ENCODE measurements at regions not wholly inside any gene's neighbourhood (a gene's known extent, or its start where the extent isn't known, plus 50 kb on each side); places are given as distances from the start of the nearest gene placed in this dataset.

- WGBS (ENCODE audit: insufficient coverage, low lambda C conversion rate): no CpG with 5 or more reads among the region's 4 CpGs
- Histone ChIP-seq H3K4me1 (ENCODE audit: control insufficient read depth, insufficient read depth, low read length) (no peaks in the 10 kb centered on the region), H3K27me3 (ENCODE audit: control insufficient read depth, insufficient read depth, low read length) (no peaks in the 10 kb centered on the region), H3K9me3 (ENCODE audit: control insufficient read depth, low read depth, low read length) (no peaks in the 10 kb centered on the region), H3K27ac (ENCODE audit: low read length) (no peak overlapping the region), H3K4me3 (ENCODE audit: low read length) (no peak overlapping the region), H3K36me3 (ENCODE audit: control insufficient read depth, insufficient read depth, low read length) (no peaks in the 10 kb centered on the region)
- no peak for DNase-seq
These were observed 327.7 kb downstream of the PTPRC start for GRCh38 chr1:198966519-198966918.

- H3K27ac ChIP-seq (ENCODE audit: low read length): no peak overlapping the region
- no peak for DNase-seq
- H3K27me3 ChIP-seq (ENCODE audit: control insufficient read depth, insufficient read depth, low read length): no peaks in the 10 kb centered on the region
- H3K4me3 ChIP-seq (ENCODE audit: low read length): no peak overlapping the region
- no peaks in the 10 kb centered on the region for H3K4me1 ChIP-seq (ENCODE audit: control insufficient read depth, insufficient read depth, low read length)
- H3K36me3 ChIP-seq (ENCODE audit: control insufficient read depth, insufficient read depth, low read length): no peaks in the 10 kb centered on the region
- no peaks in the 10 kb centered on the region for H3K9me3 ChIP-seq (ENCODE audit: control insufficient read depth, low read depth, low read length)
These were observed 328.7 kb downstream of the PTPRC start for GRCh38 chr1:198967566-198967965.

GRCh38 chr1:198968866-198969265 is 330.0 kb downstream of the PTPRC start:
- H3K36me3 ChIP-seq (ENCODE audit: control insufficient read depth, insufficient read depth, low read length): no peaks in the 10 kb centered on the region
- WGBS (ENCODE audit: insufficient coverage, low lambda C conversion rate): 100% methylated on average over 1 of the region's 2 CpGs
- no peaks in the 10 kb centered on the region for H3K27me3 ChIP-seq (ENCODE audit: control insufficient read depth, insufficient read depth, low read length)
- H3K9me3 ChIP-seq (ENCODE audit: control insufficient read depth, low read depth, low read length): no peaks in the 10 kb centered on the region
- no peaks in the 10 kb centered on the region for H3K4me1 ChIP-seq (ENCODE audit: control insufficient read depth, insufficient read depth, low read length)
- H3K27ac ChIP-seq (ENCODE audit: low read length): no peak overlapping the region
- DNase-seq: no peak
- no peak overlapping the region for H3K4me3 ChIP-seq (ENCODE audit: low read length)

- H3K4me3 ChIP-seq (ENCODE audit: low read length): no peak overlapping the region
- no peaks in the 10 kb centered on the region for H3K9me3 ChIP-seq (ENCODE audit: control insufficient read depth, low read depth, low read length)
- no peaks in the 10 kb centered on the region for H3K27me3 ChIP-seq (ENCODE audit: control insufficient read depth, insufficient read depth, low read length)
- H3K36me3 ChIP-seq (ENCODE audit: control insufficient read depth, insufficient read depth, low read length): no peaks in the 10 kb centered on the region
- no peak for DNase-seq
- H3K4me1 ChIP-seq (ENCODE audit: control insufficient read depth, insufficient read depth, low read length): no peaks in the 10 kb centered on the region
- 80% methylated on average over 1 of the region's 1 CpG for WGBS (ENCODE audit: insufficient coverage, low lambda C conversion rate)
- no peak overlapping the region for H3K27ac ChIP-seq (ENCODE audit: low read length)
These were observed 331.1 kb downstream of the PTPRC start for GRCh38 chr1:198969981-198970380.

GRCh38 chr1:198970916-198971315 is 332.1 kb downstream of the PTPRC start:
- Histone ChIP-seq H3K4me3 (ENCODE audit: low read length) (no peak overlapping the region), H3K27me3 (ENCODE audit: control insufficient read depth, insufficient read depth, low read length) (no peaks in the 10 kb centered on the region), H3K9me3 (ENCODE audit: control insufficient read depth, low read depth, low read length) (no peaks in the 10 kb centered on the region), H3K27ac (ENCODE audit: low read length) (no peak overlapping the region), H3K36me3 (ENCODE audit: control insufficient read depth, insufficient read depth, low read length) (no peaks in the 10 kb centered on the region), H3K4me1 (ENCODE audit: control insufficient read depth, insufficient read depth, low read length) (no peaks in the 10 kb centered on the region)
- no peak for DNase-seq

- Histone ChIP-seq H3K4me1 (ENCODE audit: control insufficient read depth, insufficient read depth, low read length) (no peaks in the 10 kb centered on the region), H3K9me3 (ENCODE audit: control insufficient read depth, low read depth, low read length) (no peaks in the 10 kb centered on the region), H3K4me3 (ENCODE audit: low read length) (no peak overlapping the region), H3K27me3 (ENCODE audit: control insufficient read depth, insufficient read depth, low read length) (no peaks in the 10 kb centered on the region), H3K27ac (ENCODE audit: low read length) (no peak overlapping the region), H3K36me3 (ENCODE audit: control insufficient read depth, insufficient read depth, low read length) (no peaks in the 10 kb centered on the region)
- no CpG with 5 or more reads among the region's 1 CpG for WGBS (ENCODE audit: insufficient coverage, low lambda C conversion rate)
- no peak for DNase-seq
These were observed 339.1 kb downstream of the PTPRC start for GRCh38 chr1:198977909-198978308.

GRCh38 chr1:198978523-198978922 is 339.7 kb downstream of the PTPRC start:
- no peak for DNase-seq
- Histone ChIP-seq H3K27ac (ENCODE audit: low read length) (no peak overlapping the region), H3K4me3 (ENCODE audit: low read length) (no peak overlapping the region), H3K4me1 (ENCODE audit: control insufficient read depth, insufficient read depth, low read length) (no peaks in the 10 kb centered on the region), H3K9me3 (ENCODE audit: control insufficient read depth, low read depth, low read length) (no peaks in the 10 kb centered on the region), H3K36me3 (ENCODE audit: control insufficient read depth, insufficient read depth, low read length) (no peaks in the 10 kb centered on the region), H3K27me3 (ENCODE audit: control insufficient read depth, insufficient read depth, low read length) (no peaks in the 10 kb centered on the region)
- WGBS (ENCODE audit: insufficient coverage, low lambda C conversion rate): 50% methylated on average over 1 of the region's 1 CpG

- Histone ChIP-seq H3K4me1 (ENCODE audit: control insufficient read depth, insufficient read depth, low read length) (no peaks in the 10 kb centered on the region), H3K36me3 (ENCODE audit: control insufficient read depth, insufficient read depth, low read length) (no peaks in the 10 kb centered on the region), H3K27ac (ENCODE audit: low read length) (no peak overlapping the region), H3K4me3 (ENCODE audit: low read length) (no peak overlapping the region), H3K27me3 (ENCODE audit: control insufficient read depth, insufficient read depth, low read length) (no peaks in the 10 kb centered on the region), H3K9me3 (ENCODE audit: control insufficient read depth, low read depth, low read length) (no peaks in the 10 kb centered on the region)
- DNase-seq: no peak
- 75% methylated on average over 1 of the region's 2 CpGs for WGBS (ENCODE audit: insufficient coverage, low lambda C conversion rate)
These were observed 347.2 kb downstream of the PTPRC start for GRCh38 chr1:198986036-198986435.

GRCh38 chr1:198986442-198986841 is 347.6 kb downstream of the PTPRC start:
- H3K4me3 ChIP-seq (ENCODE audit: low read length): no peak overlapping the region
- no CpG with 5 or more reads among the region's 1 CpG for WGBS (ENCODE audit: insufficient coverage, low lambda C conversion rate)
- H3K36me3 ChIP-seq (ENCODE audit: control insufficient read depth, insufficient read depth, low read length): no peaks in the 10 kb centered on the region
- no peaks in the 10 kb centered on the region for H3K27me3 ChIP-seq (ENCODE audit: control insufficient read depth, insufficient read depth, low read length)
- H3K9me3 ChIP-seq (ENCODE audit: control insufficient read depth, low read depth, low read length): no peaks in the 10 kb centered on the region
- H3K27ac ChIP-seq (ENCODE audit: low read length): no peak overlapping the region
- no peak for DNase-seq
- no peaks in the 10 kb centered on the region for H3K4me1 ChIP-seq (ENCODE audit: control insufficient read depth, insufficient read depth, low read length)

GRCh38 chr1:199002661-199003060 is 363.8 kb downstream of the PTPRC start:
- H3K27me3 ChIP-seq (ENCODE audit: control insufficient read depth, insufficient read depth, low read length): no peaks in the 10 kb centered on the region
- H3K4me1 ChIP-seq (ENCODE audit: control insufficient read depth, insufficient read depth, low read length): no peaks in the 10 kb centered on the region
- no peaks in the 10 kb centered on the region for H3K9me3 ChIP-seq (ENCODE audit: control insufficient read depth, low read depth, low read length)
- H3K36me3 ChIP-seq (ENCODE audit: control insufficient read depth, insufficient read depth, low read length): no peaks in the 10 kb centered on the region
- no peak for DNase-seq
- H3K27ac ChIP-seq (ENCODE audit: low read length): no peak overlapping the region
- no peak overlapping the region for H3K4me3 ChIP-seq (ENCODE audit: low read length)

- DNase-seq: no peak
- Histone ChIP-seq H3K27me3 (ENCODE audit: control insufficient read depth, insufficient read depth, low read length) (no peaks in the 10 kb centered on the region), H3K9me3 (ENCODE audit: control insufficient read depth, low read depth, low read length) (no peaks in the 10 kb centered on the region), H3K4me3 (ENCODE audit: low read length) (no peak overlapping the region), H3K36me3 (ENCODE audit: control insufficient read depth, insufficient read depth, low read length) (no peaks in the 10 kb centered on the region), H3K4me1 (ENCODE audit: control insufficient read depth, insufficient read depth, low read length) (no peaks in the 10 kb centered on the region), H3K27ac (ENCODE audit: low read length) (no peak overlapping the region)
- WGBS (ENCODE audit: insufficient coverage, low lambda C conversion rate): no CpG with 5 or more reads among the region's 2 CpGs
These were observed 368.6 kb downstream of the PTPRC start for GRCh38 chr1:199007423-199007822.
